Central memory CD8-positive, alpha-beta T cell (primary cell): ENCODE measurements at regions not wholly inside any gene's neighbourhood (a gene's known extent, or its start where the extent isn't known, plus 50 kb on each side); places are given as distances from the start of the nearest gene placed in this dataset.
"Not testable (repeated sequence)": the region's sequence is repeated elsewhere in the genome, so short reads cannot be mapped to it uniquely, and the experiment has no call there.

Experiments
- ATAC-seq: fragments of 150-1000 bp; cut with Tn5 transposase; replicated peaks from 2 replicates; pipeline ENCODE4 v1.10.0; 2022; ENCODE audit warnings: mild to moderate bottlenecking, moderate FRiP score, moderate number of reproducible peaks; ENCODE audit not compliant: poor library complexity, severe bottlenecking; ENCODE audit errors: extremely low read depth
- DNase-seq, 2 donors: peaks; one replicate each; pipeline ENCODE4 v3.0.0; 2021; ENCODE audit warnings: low spot score in 2 of 2
- H3K27ac Mint-ChIP-seq: one replicate; pipeline ENCODE4 v1.8.0; 2022; ENCODE audit warnings: low read depth, mild to moderate bottlenecking, moderate library complexity, mixed read lengths
- H3K27me3 Mint-ChIP-seq: one replicate; pipeline ENCODE4 v1.8.0; 2022; ENCODE audit warnings: mixed read lengths
- H3K36me3 Mint-ChIP-seq: one replicate; pipeline ENCODE4 v1.8.0; 2022; ENCODE audit warnings: mild to moderate bottlenecking, moderate library complexity, mixed read lengths; ENCODE audit not compliant: insufficient read depth
- H3K4me1 Mint-ChIP-seq: one replicate; pipeline ENCODE4 v1.8.0; 2022; ENCODE audit warnings: mixed read lengths
- H3K4me3 Mint-ChIP-seq: one replicate; pipeline ENCODE4 v1.8.0; 2022; ENCODE audit warnings: mild to moderate bottlenecking, moderate library complexity, mixed read lengths
- H3K9me3 Mint-ChIP-seq: one replicate; pipeline ENCODE4 v1.8.0; 2022; ENCODE audit warnings: mixed read lengths

GRCh38 chr3:152153115-152153514, 115.6 kb upstream of the MBNL1 start:
- not testable (repeated sequence) for H3K9me3 Mint-ChIP-seq, H3K27me3 Mint-ChIP-seq, ATAC-seq

DNA sequence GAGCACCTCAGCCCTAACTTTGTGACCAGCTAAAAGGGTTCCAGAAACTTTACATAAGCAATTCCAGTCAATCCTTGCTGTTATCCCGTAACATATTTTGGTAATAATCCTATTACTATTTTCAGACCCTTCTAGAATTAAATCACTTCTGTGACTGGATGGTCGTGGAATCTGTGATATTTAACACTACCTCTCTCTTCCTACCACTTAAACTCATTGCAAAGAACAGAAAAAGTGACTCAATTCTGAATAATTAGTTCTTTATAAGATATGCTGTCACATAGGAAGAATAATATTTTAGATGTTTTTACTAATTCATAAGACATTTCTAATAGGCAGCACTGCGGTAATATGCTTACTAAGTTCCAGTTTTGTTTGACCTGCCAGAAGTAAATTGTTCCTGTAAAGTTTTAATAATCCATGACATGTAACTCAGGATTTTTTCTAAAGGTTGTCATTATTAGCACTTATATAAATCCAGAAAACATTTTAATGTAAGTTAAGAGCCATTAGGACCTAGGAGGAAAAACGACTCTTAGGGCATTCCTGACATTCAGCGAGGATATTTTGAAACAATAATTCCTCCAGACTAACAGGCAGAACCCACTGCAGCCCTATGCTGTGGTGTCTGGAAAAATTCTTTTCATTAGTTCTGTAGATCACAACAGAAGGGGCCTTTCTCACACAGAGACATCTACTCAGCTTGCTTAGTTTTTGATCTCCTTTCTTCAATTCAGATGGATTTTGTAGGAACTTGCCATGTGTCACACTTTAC, 113.3 kb upstream of the MBNL1 start:
- H3K27ac Mint-ChIP-seq: no peak overlapping the region
- no peaks in the 10 kb centered on the region for H3K27me3 Mint-ChIP-seq
- H3K36me3 Mint-ChIP-seq: no peaks in the 10 kb centered on the region
- ATAC-seq (no peak), DNase-seq (no peak)
- peaks cover under 1% of the 10 kb centered on the region for H3K4me1 Mint-ChIP-seq
- H3K4me3 Mint-ChIP-seq: no peak overlapping the region
- H3K9me3 Mint-ChIP-seq: no peaks in the 10 kb centered on the region

More at GRCh38 chr3:152153115-152153514, 115.6 kb upstream of the MBNL1 start:
- H3K27ac Mint-ChIP-seq, DNase-seq, H3K36me3 Mint-ChIP-seq, H3K4me3 Mint-ChIP-seq, H3K4me1 Mint-ChIP-seq: not testable (repeated sequence)

- DNase-seq: no peak
- Mint-ChIP-seq H3K4me1 (peaks cover 6% of the 10 kb centered on the region), H3K27ac (no peak overlapping the region), H3K27me3 (no peaks in the 10 kb centered on the region), H3K9me3 (no peaks in the 10 kb centered on the region), H3K36me3 (peaks cover 2% of the 10 kb centered on the region), H3K4me3 (no peak overlapping the region)
- no peak for ATAC-seq
These were observed 111.8 kb upstream of the MBNL1 start for GRCh38 chr3:152156880-152157279.

GRCh38 chr3:152157337-152157736, 111.4 kb upstream of the MBNL1 start:
- DNase-seq (no peak), ATAC-seq (no peak)
- Mint-ChIP-seq H3K27me3 (no peaks in the 10 kb centered on the region), H3K4me1 (peaks cover 6% of the 10 kb centered on the region), H3K36me3 (peaks cover 2% of the 10 kb centered on the region), H3K9me3 (no peaks in the 10 kb centered on the region), H3K4me3 (no peak overlapping the region), H3K27ac (no peak overlapping the region)

DNA sequence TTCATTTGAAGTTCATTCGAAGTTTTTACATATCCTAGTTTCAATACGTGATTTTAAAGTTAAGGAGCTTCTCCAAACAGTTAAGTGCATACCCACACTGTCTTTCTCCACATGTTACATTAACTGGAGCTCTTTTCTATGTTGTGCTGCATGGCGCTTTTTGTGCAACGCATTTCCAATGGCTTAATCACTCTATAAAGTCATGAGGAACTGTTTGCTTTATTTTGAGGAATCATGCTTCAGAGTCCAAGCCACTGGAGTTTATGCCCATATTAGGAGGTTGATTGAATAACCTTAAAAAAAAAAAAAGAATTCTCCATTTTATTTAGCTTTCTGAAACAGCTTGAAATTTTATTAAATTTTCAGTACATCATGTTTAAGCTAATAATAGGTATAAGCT, 109.4 kb upstream of the MBNL1 start:
- H3K4me3 Mint-ChIP-seq: no peak overlapping the region
- no peaks in the 10 kb centered on the region for H3K9me3 Mint-ChIP-seq
- no peak overlapping the region for H3K27ac Mint-ChIP-seq
- no peaks in the 10 kb centered on the region for H3K27me3 Mint-ChIP-seq
- H3K4me1 Mint-ChIP-seq: peaks cover 6% of the 10 kb centered on the region
- DNase-seq (no peak), ATAC-seq (no peak)
- H3K36me3 Mint-ChIP-seq: peaks cover 2% of the 10 kb centered on the region

DNA sequence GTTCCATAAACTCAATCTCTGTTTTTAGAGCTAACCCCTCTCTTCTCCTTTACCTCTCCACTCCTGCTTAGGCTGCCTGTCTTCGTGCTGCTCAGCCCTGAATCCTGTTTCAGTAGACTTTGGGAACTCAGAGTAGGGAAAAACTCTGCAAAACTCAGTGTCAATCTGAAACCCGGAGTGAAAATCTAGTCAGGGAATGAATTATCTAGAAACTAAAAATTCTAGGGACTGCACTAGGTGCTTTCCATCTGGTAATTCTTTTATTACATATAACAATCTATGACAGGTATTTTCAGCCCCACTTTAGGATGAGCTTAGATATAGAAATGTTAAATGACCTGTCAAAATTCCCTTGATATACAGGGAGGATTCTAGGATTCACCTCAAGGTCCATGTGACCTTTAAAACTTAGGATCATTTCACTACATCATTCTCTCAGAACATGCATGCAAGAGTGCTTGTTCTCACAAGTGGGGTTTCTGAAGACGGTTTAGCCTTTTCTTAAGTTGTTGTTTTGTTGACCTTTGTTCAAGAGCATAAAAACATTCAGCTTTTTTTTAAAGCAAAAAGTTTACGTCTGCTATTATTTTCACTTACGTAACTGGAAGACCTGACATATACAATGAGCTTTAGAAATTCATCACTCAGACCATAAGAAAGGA, 108.2 kb upstream of the MBNL1 start:
- Mint-ChIP-seq H3K9me3 (no peaks in the 10 kb centered on the region), H3K36me3 (peaks cover 2% of the 10 kb centered on the region), H3K4me1 (peaks cover 6% of the 10 kb centered on the region), H3K27me3 (no peaks in the 10 kb centered on the region), H3K27ac (no peak overlapping the region), H3K4me3 (no peak overlapping the region)
- ATAC-seq: no peak
- no peak for DNase-seq

- H3K27ac Mint-ChIP-seq: no peak overlapping the region
- peaks cover 2% of the 10 kb centered on the region for H3K4me1 Mint-ChIP-seq
- H3K4me3 Mint-ChIP-seq: no peak overlapping the region
- no peaks in the 10 kb centered on the region for H3K36me3 Mint-ChIP-seq
- no peaks in the 10 kb centered on the region for H3K27me3 Mint-ChIP-seq
- DNase-seq (no peak), ATAC-seq (no peak)
- no peaks in the 10 kb centered on the region for H3K9me3 Mint-ChIP-seq
These were observed 96.3 kb upstream of the MBNL1 start for GRCh38 chr3:152172460-152172859.

DNA sequence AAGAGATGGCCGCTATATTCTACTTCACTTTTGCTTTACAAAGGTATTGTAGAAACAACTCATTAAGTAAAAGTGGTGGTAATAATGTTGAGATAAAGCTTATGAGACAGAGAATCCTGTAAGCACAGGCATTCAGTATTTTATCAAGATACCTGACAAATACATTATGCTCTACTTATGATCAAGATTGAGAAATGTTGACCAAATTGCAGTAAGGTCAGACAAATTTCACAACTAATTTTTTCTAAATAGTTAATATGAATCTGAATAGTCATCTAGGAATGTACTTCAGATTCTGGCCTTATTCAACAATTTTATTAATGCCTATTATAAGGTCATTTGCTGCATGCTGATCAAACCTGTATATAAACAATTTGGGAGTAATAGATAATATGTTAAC, 95.1 kb upstream of the MBNL1 start:
- Mint-ChIP-seq H3K9me3 (no peaks in the 10 kb centered on the region), H3K4me3 (no peak overlapping the region), H3K4me1 (peaks cover 9% of the 10 kb centered on the region), H3K27me3 (no peaks in the 10 kb centered on the region), H3K36me3 (no peaks in the 10 kb centered on the region), H3K27ac (no peak overlapping the region)
- DNase-seq (no peak), ATAC-seq (no peak)

DNA sequence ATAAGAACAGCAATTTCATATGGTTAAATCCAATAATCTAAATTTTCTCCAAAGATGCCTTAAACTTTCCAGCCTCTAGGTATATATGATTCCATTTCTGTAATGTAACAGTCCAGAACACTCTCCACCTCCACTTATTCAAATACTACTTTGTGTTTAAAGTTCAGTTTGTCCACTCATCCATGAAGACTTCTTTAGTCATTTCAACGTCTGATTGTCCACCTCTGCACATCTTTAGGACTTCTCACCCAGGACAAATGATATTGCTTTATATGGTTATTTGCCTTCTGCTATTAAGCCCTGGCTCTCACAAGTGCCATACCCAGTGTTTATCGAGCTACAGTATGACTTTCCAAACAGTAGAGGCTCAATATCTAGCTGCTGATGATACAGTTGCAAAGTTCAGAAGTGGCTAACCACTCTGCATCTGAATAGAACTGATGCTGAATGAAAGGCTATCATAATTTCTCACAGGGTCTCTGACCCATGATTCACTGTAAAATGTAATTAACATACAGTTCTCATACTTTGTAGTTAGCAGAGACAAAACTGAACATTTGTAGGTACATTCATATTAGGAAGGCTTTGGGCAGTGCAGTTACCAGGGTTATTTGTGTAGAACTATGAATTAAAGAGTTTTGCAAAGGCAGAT, 93.7 kb upstream of the MBNL1 start:
- no peak overlapping the region for H3K4me3 Mint-ChIP-seq
- ATAC-seq (no peak), DNase-seq (no peak)
- H3K27ac Mint-ChIP-seq: no peak overlapping the region
- no peaks in the 10 kb centered on the region for H3K9me3 Mint-ChIP-seq
- peaks cover 18% of the 10 kb centered on the region for H3K4me1 Mint-ChIP-seq
- H3K27me3 Mint-ChIP-seq: no peaks in the 10 kb centered on the region
- no peaks in the 10 kb centered on the region for H3K36me3 Mint-ChIP-seq

DNA sequence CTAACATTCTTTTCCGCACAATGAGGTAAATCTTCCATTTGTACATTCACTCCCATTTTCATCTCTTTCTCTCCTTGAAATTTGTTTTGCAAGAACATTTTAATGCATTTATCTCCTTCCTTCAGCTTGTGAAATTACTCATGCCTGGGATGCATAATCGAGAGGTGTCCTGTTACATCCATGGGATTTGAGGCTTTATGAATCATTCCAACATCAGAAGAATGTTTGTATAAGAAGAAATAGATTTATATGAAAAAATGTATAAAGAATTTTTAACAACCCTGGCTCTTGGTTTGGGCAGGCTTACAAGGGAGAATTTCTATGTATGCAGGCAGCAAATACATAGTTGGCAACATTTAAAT, 93.2 kb upstream of the MBNL1 start:
- ATAC-seq (no peak), DNase-seq (no peak)
- Mint-ChIP-seq H3K4me1 (peaks cover 22% of the 10 kb centered on the region), H3K27ac (no peak overlapping the region), H3K36me3 (no peaks in the 10 kb centered on the region), H3K4me3 (no peak overlapping the region), H3K27me3 (no peaks in the 10 kb centered on the region), H3K9me3 (no peaks in the 10 kb centered on the region)

- H3K27ac Mint-ChIP-seq: no peak overlapping the region
- no peaks in the 10 kb centered on the region for H3K9me3 Mint-ChIP-seq
- H3K4me3 Mint-ChIP-seq: no peak overlapping the region
- no peak for ATAC-seq
- no peak for DNase-seq
- H3K4me1 Mint-ChIP-seq: peaks cover 22% of the 10 kb centered on the region
- H3K36me3 Mint-ChIP-seq: no peaks in the 10 kb centered on the region
- no peaks in the 10 kb centered on the region for H3K27me3 Mint-ChIP-seq
These were observed 92.5 kb upstream of the MBNL1 start for GRCh38 chr3:152176241-152176640.

DNA sequence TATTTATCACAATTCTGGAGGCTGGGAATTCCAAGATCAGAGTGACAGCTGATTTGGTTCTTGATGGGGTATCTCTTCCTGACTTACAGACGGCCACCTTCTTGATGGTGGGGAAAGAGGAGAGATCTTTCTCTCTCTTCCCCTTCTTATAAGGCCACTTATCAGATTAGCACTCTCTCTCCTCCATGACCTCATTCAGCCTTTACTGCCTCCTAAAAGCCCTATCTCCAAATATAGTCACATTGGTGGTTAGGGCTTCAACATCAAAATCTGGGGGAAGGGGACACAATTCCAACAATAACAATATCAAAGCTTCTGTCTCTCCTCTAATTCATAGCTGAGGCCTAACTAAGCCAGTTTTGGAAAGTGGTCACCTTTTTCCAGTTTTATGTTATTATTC, 91.7 kb upstream of the MBNL1 start:
- ATAC-seq (no peak), DNase-seq (no peak)
- peaks cover 22% of the 10 kb centered on the region for H3K4me1 Mint-ChIP-seq
- H3K27me3 Mint-ChIP-seq: no peaks in the 10 kb centered on the region
- H3K9me3 Mint-ChIP-seq: no peaks in the 10 kb centered on the region
- H3K4me3 Mint-ChIP-seq: no peak overlapping the region
- peaks cover 2% of the 10 kb centered on the region for H3K36me3 Mint-ChIP-seq
- H3K27ac Mint-ChIP-seq: no peak overlapping the region

- Mint-ChIP-seq H3K4me3 (no peak overlapping the region), H3K9me3 (no peaks in the 10 kb centered on the region), H3K27me3 (no peaks in the 10 kb centered on the region), H3K27ac (no peak overlapping the region), H3K36me3 (peaks cover 2% of the 10 kb centered on the region), H3K4me1 (peaks cover 22% of the 10 kb centered on the region)
- DNase-seq (no peak), ATAC-seq (no peak)
These were observed 91.0 kb upstream of the MBNL1 start for GRCh38 chr3:152177757-152178156.
